Testis (tissue), 2 donors: ENCODE measurements at regions not wholly inside any gene's neighbourhood (a gene's known extent, or its start where the extent isn't known, plus 50 kb on each side); places are given as distances from the start of the nearest gene placed in this dataset.
"Not testable (repeated sequence)": the region's sequence is repeated elsewhere in the genome, so short reads cannot be mapped to it uniquely, and the experiment has no call there.

Experiments
- DNase-seq: peaks from one replicate; pipeline ENCODE4 v3.0.0-alpha.2; 2019
- H3K27ac ChIP-seq, 2 donors: fragments of 200-600 bp; sonication (generic); one replicate each; pipeline ENCODE4 v1.5.1; 2019
- H3K27me3 ChIP-seq: fragments of 200-600 bp; sonication (generic); one replicate; pipeline ENCODE4 v1.5.1; 2019
- H3K36me3 ChIP-seq: fragments of 200-600 bp; sonication (generic); one replicate; pipeline ENCODE4 v1.5.1; 2017; ENCODE audit warnings: low read depth; ENCODE audit errors: missing control alignments
- H3K4me1 ChIP-seq: fragments of 200-600 bp; sonication (generic); one replicate; pipeline ENCODE4 v1.5.1; 2019
- H3K4me3 ChIP-seq, 2 donors: fragments of 200-600 bp; sonication (generic); one replicate each; pipeline ENCODE4 v1.5.1; 2017 to 2019
- H3K9me3 ChIP-seq: fragments of 200-600 bp; sonication (generic); one replicate; pipeline ENCODE4 v1.5.1; 2017
- CTCF ChIP-seq, 3 experiments: fragments of 450-650 bp in 2 of 3; fragments of 200-600 bp in 1 of 3; sonication (generic) in 1 of 3; IDR thresholded peaks; one replicate each; pipeline ENCODE4 v1.5.1; 2016 to 2019; ENCODE audit warnings: antibody characterized with exemption in 3 of 3, mild to moderate bottlenecking in 2 of 3, moderate library complexity in 1 of 3
- POLR2A ChIP-seq: fragments of 450-650 bp; IDR thresholded peaks from one replicate; pipeline ENCODE4 v1.6.1; 2017; ENCODE audit warnings: antibody characterized with exemption, mild to moderate bottlenecking, moderate library complexity
- WGBS, 2 donors: methylation state at CpG; one replicate each; pipeline ENCODE4 v1.1.5; 2018; 5-methylcytosine and 5-hydroxymethylcytosine counted together
- intact Hi-C: fragments of 100-400 bp; cut with DNase I; formaldehyde crosslinking; loops from one replicate; pipeline ENCODE4 v1.15.1; 2023; ENCODE audit warnings: low total_unique reads

- TF ChIP-seq CTCF (IDR thresholded peaks at IDR 0.05) = no peak
- no peak for TF ChIP-seq POLR2A
- Histone ChIP-seq H3K27me3 (no peaks in the 10 kb centered on the region), H3K4me3 (no peak overlapping the region), H3K9me3 (no peaks in the 10 kb centered on the region), H3K4me1 (no peaks in the 10 kb centered on the region), H3K36me3 (no peaks in the 10 kb centered on the region), H3K27ac (no peak overlapping the region)
- intact Hi-C loops = no loop called here
- DNase-seq = no peak
- 88 to 94% methylated on average over 2 of the region's 2 CpGs for WGBS, 2 donors
These were observed 86.3 kb downstream of the GYPE start for GRCh38 chr4:143819029-143819428.

GRCh38 chr4:143817866-143818265 lies 87.5 kb downstream of the GYPE start:
- DNase-seq, H3K4me1 ChIP-seq, H3K36me3 ChIP-seq, H3K27ac ChIP-seq, H3K4me3 ChIP-seq, H3K27me3 ChIP-seq, H3K9me3 ChIP-seq, intact Hi-C loops: not testable (repeated sequence)
- 86 to 87% methylated on average over 1 of the region's 1 CpG for WGBS, 2 donors

- H3K9me3 ChIP-seq, H3K36me3 ChIP-seq: not testable (repeated sequence)
These were observed 90.0 kb downstream of the GYPE start for GRCh38 chr4:143815375-143815774.

GRCh38 chr4:143813431-143814154 lies 91.8 kb downstream of the GYPE start:
- H3K27me3 ChIP-seq, H3K9me3 ChIP-seq, H3K4me1 ChIP-seq, intact Hi-C loops, H3K36me3 ChIP-seq, H3K4me3 ChIP-seq, H3K27ac ChIP-seq, DNase-seq: not testable (repeated sequence)
- 88 to 92% methylated on average over 4 of the region's 4 CpGs for WGBS, 2 donors

More at GRCh38 chr4:143815375-143815774, 90.0 kb downstream of the GYPE start:
- DNase-seq, H3K27me3 ChIP-seq, H3K4me3 ChIP-seq, H3K4me1 ChIP-seq, intact Hi-C loops, H3K27ac ChIP-seq: not testable (repeated sequence)

- H3K36me3 ChIP-seq, DNase-seq, H3K27ac ChIP-seq, H3K4me1 ChIP-seq, H3K9me3 ChIP-seq, intact Hi-C loops, H3K4me3 ChIP-seq, H3K27me3 ChIP-seq: not testable (repeated sequence)
- WGBS, 2 donors = 83 to 97% methylated on average over 1 of the region's 1 CpG
These were observed 91.2 kb upstream of the FREM3 start for GRCh38 chr4:143791693-143792092.

- H3K9me3 ChIP-seq, intact Hi-C loops, H3K27me3 ChIP-seq, H3K36me3 ChIP-seq, H3K4me1 ChIP-seq, DNase-seq, H3K4me3 ChIP-seq, H3K27ac ChIP-seq: not testable (repeated sequence)
- 41 to 69% methylated on average over 3 of the region's 3 CpGs for WGBS, 2 donors
These were observed 90.0 kb upstream of the FREM3 start for GRCh38 chr4:143790425-143790824.

GRCh38 chr4:143789618-143790017 lies 89.1 kb upstream of the FREM3 start:
- H3K9me3 ChIP-seq, H3K4me1 ChIP-seq, H3K27me3 ChIP-seq, H3K4me3 ChIP-seq, intact Hi-C loops, H3K27ac ChIP-seq, H3K36me3 ChIP-seq, DNase-seq: not testable (repeated sequence)
- 97 to 98% methylated on average over 2 of the region's 2 CpGs for WGBS, 2 donors

- intact Hi-C loops = no loop called here
- no peak for TF ChIP-seq CTCF (IDR thresholded peaks at IDR 0.05)
- no peak for TF ChIP-seq POLR2A
- no peaks in the 10 kb centered on the region for H3K27me3 ChIP-seq
- DNase-seq = no peak
- no peaks in the 10 kb centered on the region for H3K4me1 ChIP-seq
- H3K36me3 ChIP-seq = no peaks in the 10 kb centered on the region
- H3K27ac ChIP-seq = no peak overlapping the region
- H3K9me3 ChIP-seq = no peaks in the 10 kb centered on the region
- WGBS, 2 donors = 85 to 97% methylated on average over 2 of the region's 2 CpGs
- H3K4me3 ChIP-seq = no peak overlapping the region
These were observed 84.1 kb upstream of the FREM3 start for GRCh38 chr4:143784567-143784966.
